LNCaP clone FGC (cell line): ENCODE measurements at regions not wholly inside any gene's neighbourhood (a gene's known extent, or its start where the extent isn't known, plus 50 kb on each side); places are given as distances from the start of the nearest gene placed in this dataset.

Experiments used
- DNase-seq: peaks from one replicate; pipeline ENCODE4 v3.0.0-alpha.2; 2011; ENCODE audit warnings: low read depth
- H3K4me3 ChIP-seq: 2 replicates; pipeline ENCODE4 v1.5.1; 2011; ENCODE audit warnings: mild to moderate bottlenecking, low read depth, low read length, control low read depth
- TF ChIP-seq, protein P1 (sequence below): IDR thresholded peaks from 2 replicates; pipeline ENCODE4 v1.5.1; 2012; ENCODE audit warnings: mild to moderate bottlenecking; ENCODE audit not compliant: control insufficient read depth, insufficient read depth; ENCODE audit errors: extremely low read depth

DNA sequence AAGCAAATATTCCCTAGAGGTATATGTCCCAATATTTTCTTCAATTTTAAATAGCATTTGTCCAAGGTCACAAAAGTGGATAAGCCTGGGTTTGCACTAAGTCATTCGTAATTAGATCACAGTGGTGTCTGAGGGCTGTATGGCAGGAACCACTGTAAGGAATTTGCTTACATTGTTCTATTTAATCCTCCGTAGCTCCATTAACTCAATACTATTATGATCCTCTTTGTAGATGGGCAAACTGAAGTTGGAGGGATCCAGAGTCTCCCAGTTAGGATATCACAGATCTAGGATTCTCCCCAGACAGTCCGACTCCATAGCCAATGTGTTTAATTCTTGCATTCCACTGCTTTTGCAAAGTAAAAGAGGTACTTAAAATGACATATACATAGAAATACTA lies 242.7 kb upstream of the DCAF8L1 start:
- H3K4me3 ChIP-seq = no peak overlapping the region
- no peak for DNase-seq
- TF ChIP-seq, protein P1, sequence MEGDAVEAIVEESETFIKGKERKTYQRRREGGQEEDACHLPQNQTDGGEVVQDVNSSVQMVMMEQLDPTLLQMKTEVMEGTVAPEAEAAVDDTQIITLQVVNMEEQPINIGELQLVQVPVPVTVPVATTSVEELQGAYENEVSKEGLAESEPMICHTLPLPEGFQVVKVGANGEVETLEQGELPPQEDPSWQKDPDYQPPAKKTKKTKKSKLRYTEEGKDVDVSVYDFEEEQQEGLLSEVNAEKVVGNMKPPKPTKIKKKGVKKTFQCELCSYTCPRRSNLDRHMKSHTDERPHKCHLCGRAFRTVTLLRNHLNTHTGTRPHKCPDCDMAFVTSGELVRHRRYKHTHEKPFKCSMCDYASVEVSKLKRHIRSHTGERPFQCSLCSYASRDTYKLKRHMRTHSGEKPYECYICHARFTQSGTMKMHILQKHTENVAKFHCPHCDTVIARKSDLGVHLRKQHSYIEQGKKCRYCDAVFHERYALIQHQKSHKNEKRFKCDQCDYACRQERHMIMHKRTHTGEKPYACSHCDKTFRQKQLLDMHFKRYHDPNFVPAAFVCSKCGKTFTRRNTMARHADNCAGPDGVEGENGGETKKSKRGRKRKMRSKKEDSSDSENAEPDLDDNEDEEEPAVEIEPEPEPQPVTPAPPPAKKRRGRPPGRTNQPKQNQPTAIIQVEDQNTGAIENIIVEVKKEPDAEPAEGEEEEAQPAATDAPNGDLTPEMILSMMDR = no peak

- no peak overlapping the region for H3K4me3 ChIP-seq
- TF ChIP-seq, protein P1 = no peak
- no peak for DNase-seq
Observed at GRCh38 chrX:28223469-28223868, 242.2 kb upstream of the DCAF8L1 start.

DNA sequence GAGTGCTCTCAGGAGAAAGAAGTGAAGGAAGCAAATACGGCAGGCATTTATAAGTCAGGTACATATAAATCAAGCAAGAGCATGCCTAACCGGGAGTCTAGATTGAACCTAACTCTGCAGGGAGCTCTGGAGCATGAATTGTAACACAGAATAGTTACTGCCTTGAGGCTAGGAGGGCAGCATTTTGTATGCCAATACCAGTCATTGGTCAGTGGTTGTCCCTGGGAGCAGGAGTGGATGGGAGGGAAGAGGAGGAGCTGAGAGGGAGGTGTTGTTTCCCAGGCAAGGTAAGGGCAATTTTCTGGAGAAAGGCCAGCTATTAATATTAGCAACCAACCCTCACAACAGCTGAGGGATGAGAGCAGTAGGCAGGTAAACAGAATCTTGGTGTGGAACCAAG lies 224.7 kb upstream of the DCAF8L1 start:
- TF ChIP-seq, protein P1 = no peak
- H3K4me3 ChIP-seq = no peak overlapping the region
- DNase-seq = no peak

DNA sequence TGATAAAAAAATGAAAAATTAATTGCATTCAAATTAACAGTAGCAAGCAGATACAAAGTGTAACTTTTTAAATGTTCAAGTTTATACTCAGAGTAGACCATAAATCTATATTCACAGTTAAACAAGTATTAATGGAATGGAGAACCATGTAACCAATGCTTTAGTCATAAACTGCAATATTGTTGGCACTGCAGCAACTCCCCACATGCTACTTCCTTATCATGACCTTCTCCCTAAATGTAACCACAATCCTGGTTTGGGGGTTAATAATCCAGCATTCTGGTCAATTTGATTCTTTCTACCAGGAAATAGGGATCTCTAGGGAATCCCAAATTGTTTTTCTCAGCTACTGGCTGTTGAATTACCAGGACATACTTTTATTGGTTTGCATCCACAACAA lies 223.9 kb upstream of the DCAF8L1 start:
- no peak overlapping the region for H3K4me3 ChIP-seq
- TF ChIP-seq, protein P1 = no peak
- no peak for DNase-seq

- no peak for DNase-seq
- H3K4me3 ChIP-seq = no peak overlapping the region
- TF ChIP-seq, protein P1 = no peak
Observed at GRCh38 chrX:28189011-28189410, 207.8 kb upstream of the DCAF8L1 start.

- DNase-seq = no peak
- H3K4me3 ChIP-seq = no peak overlapping the region
- TF ChIP-seq, protein P1 = no peak
Observed at GRCh38 chrX:28188526-28188925, 207.3 kb upstream of the DCAF8L1 start.

- TF ChIP-seq, protein P1 = no peak
- H3K4me3 ChIP-seq = no peak overlapping the region
- no peak for DNase-seq
Observed at GRCh38 chrX:28180096-28180495, 198.8 kb upstream of the DCAF8L1 start.
